ENCODE measurements at regions not wholly inside any gene's neighbourhood (a gene's known extent, or its start where the extent isn't known, plus 50 kb on each side); places are given as distances from the start of the nearest gene placed in this dataset.
"Not testable (repeated sequence)": the region's sequence is repeated elsewhere in the genome, so short reads cannot be mapped to it uniquely, and the experiment has no call there.

DNA sequence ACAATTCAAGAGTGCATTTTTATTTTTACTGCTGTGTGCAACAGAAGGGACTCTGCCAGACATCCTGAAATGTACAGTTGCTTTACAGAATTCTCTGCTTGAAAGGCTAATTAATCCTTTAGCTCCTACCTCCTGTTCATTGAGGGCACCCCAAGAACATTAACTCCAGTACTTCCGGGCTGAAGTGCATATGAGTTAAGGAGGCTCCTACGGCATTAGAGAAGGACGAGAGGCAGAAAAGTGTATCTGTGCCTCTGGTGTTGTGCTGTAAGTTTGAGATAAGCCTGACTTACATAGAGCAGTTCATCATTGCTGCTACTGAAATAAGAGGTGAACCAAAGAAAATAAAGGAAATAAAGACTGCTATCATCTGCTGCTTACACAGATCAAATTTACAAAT lies 609.3 kb upstream of the ADGRB3 start:
- Histone ChIP-seq H3K4me1 (no peaks in the 10 kb centered on the region), H3K9me3 (no peaks in the 10 kb centered on the region), H3K36me3 (no peaks in the 10 kb centered on the region), H3K4me3 (no peak overlapping the region), H3K27ac (no peak overlapping the region), H3K27me3 (no peaks in the 10 kb centered on the region)
- no peak for FAIRE-seq
- intact Hi-C loops (cut with DNase I): no loop called here
- ATAC-seq: no peak
- 57 to 68% methylated on average over 3 of the region's 3 CpGs for WGBS, 2 donors
- TF ChIP-seq, protein P1, sequence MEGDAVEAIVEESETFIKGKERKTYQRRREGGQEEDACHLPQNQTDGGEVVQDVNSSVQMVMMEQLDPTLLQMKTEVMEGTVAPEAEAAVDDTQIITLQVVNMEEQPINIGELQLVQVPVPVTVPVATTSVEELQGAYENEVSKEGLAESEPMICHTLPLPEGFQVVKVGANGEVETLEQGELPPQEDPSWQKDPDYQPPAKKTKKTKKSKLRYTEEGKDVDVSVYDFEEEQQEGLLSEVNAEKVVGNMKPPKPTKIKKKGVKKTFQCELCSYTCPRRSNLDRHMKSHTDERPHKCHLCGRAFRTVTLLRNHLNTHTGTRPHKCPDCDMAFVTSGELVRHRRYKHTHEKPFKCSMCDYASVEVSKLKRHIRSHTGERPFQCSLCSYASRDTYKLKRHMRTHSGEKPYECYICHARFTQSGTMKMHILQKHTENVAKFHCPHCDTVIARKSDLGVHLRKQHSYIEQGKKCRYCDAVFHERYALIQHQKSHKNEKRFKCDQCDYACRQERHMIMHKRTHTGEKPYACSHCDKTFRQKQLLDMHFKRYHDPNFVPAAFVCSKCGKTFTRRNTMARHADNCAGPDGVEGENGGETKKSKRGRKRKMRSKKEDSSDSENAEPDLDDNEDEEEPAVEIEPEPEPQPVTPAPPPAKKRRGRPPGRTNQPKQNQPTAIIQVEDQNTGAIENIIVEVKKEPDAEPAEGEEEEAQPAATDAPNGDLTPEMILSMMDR (IDR thresholded peaks at IDR 0.05): no peak
- DNase-seq: no peak

DNA sequence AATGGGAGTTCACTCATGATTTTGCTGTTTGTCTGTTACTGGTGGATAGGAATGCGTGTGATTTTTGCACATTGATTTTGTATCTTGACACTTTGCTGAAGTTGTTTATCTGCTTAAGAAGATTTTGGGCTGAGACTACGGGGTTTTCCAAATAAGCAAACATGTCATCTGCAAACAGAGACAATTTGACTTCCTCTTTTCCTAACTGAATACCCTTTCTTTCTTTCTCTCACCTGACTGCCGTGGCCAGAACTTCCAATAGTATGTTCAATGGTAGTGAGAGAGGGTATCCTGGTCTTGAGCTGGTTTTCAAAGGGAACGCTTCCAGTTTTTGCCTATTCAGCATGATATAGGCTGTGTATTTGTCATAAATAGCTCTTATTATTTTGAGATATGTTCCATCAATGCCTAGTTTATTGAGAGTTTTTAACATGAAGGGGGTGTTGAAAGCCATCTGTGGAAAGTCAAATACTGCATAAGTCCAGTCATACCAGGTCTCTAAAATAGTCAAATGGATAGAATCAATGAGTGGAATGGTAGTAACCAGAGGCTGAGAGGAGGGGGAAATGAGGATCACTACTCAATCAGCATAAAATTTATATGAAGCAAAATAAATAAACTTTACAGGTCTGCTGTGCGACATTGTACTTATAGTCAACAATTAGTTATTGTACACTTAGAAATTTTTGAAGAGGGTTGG lies 610.4 kb upstream of the ADGRB3 start:
- TF ChIP-seq, protein P1 (IDR thresholded peaks at IDR 0.05): no peak
- Histone ChIP-seq H3K36me3 (no peaks in the 10 kb centered on the region), H3K9me3 (no peaks in the 10 kb centered on the region), H3K27ac (no peak overlapping the region), H3K27me3 (no peaks in the 10 kb centered on the region), H3K4me1 (no peaks in the 10 kb centered on the region), H3K4me3 (no peak overlapping the region)
- no peak for FAIRE-seq
- DNase-seq: no peak
- intact Hi-C loops (cut with DNase I): no loop called here
- no peak for ATAC-seq
- WGBS, 2 donors: 49 to 65% methylated on average over 5 of the region's 5 CpGs

DNA sequence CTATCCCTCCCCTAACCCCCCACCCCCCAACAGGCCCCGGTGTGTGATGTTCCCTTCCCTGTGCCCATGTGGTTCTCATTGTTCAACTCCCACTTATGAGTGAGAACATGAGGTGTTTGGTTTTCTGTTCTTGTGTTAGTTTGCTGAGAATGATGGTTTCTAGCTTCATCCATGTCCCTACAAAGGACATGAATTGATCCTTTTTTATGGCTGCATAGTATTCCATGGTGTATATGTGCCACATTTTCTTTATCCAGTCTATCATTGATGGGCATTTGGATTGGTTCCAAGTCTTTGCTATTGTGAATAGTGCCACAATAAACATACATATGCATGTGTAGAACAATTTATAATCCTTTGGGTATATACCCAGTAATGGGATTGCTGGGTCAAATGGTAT lies 612.1 kb upstream of the ADGRB3 start:
- H3K4me1 ChIP-seq; FAIRE-seq; intact Hi-C loops (cut with DNase I); DNase-seq; H3K4me3 ChIP-seq; H3K9me3 ChIP-seq; H3K27ac ChIP-seq; H3K36me3 ChIP-seq; H3K27me3 ChIP-seq; ATAC-seq: not testable (repeated sequence)
- WGBS, 2 donors: 74 to 95% methylated on average over 1 of the region's 1 CpG

DNA sequence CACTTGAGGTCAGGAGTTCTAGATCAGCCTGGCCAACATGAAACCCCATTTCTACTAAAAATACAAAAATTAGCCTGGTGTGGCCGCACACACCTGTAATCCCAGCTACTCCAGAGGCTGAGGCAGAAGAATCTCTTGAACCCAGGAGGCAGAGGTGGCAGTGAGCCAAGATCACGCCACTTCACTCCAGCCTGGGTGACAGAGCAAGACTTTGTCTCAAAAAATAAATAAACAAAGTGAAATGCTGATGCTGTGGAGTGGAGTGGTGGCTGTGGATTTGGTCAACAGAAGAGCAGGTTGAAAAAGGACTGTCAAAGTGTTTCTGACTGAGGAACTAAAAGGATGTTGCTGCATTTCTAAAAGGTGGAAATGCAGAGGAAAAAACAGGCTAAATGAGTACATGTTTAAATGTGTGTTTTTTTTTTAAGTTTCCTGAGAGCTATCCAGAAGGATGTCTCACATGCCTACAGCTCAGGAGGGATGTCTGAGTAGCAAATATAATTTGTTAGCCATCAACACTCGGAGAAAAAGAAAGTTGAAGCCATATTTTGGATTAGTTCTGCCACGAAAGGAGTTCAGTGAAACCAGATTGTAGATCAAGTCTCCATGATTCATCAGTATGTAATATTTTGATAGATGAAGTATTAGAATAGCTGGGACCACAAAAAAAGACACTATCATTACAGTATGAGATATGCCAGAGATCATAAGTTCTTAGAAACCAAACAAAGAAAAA lies 621.1 kb upstream of the ADGRB3 start:
- FAIRE-seq (no peak), ATAC-seq (no peak), DNase-seq (no peak)
- no peaks in the 10 kb centered on the region for H3K9me3 ChIP-seq
- no peaks in the 10 kb centered on the region for H3K4me1 ChIP-seq
- TF ChIP-seq, protein P1 (IDR thresholded peaks at IDR 0.05): no peak
- H3K27ac ChIP-seq: no peak overlapping the region
- H3K36me3 ChIP-seq: no peaks in the 10 kb centered on the region
- WGBS, 2 donors: 40 to 46% methylated on average over 4 of the region's 4 CpGs
- intact Hi-C loops (cut with DNase I): no loop called here
- no peaks in the 10 kb centered on the region for H3K27me3 ChIP-seq
- H3K4me3 ChIP-seq: no peak overlapping the region

DNA sequence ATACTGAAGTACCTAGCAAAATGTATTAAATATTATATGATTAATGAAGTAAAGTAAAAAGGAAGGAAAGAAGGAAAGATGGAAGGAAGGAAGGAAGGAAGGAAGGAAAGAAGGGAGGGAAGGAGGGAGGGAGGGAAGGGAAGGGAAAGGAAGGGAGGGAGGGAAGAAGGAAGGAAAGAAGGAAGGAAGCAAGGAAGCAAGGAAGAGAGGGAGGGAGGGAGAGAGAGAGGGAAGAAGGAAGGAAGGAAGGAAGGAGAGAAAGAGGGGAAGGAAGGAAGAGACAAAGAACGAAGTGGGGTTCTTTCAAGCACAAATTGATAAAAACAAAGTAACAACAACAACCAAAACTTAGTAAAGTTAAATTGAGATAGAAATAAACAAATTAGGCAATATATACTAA lies 622.3 kb upstream of the ADGRB3 start:
- no peaks in the 10 kb centered on the region for H3K9me3 ChIP-seq
- TF ChIP-seq, protein P1 (IDR thresholded peaks at IDR 0.05): no peak
- ATAC-seq (no peak), DNase-seq (no peak), FAIRE-seq (no peak)
- H3K4me1 ChIP-seq: no peaks in the 10 kb centered on the region
- WGBS, 2 donors: 33 to 43% methylated on average over 1 of the region's 1 CpG
- no peaks in the 10 kb centered on the region for H3K27me3 ChIP-seq
- no peaks in the 10 kb centered on the region for H3K36me3 ChIP-seq
- no peak overlapping the region for H3K4me3 ChIP-seq
- H3K27ac ChIP-seq: no peak overlapping the region
- intact Hi-C loops (cut with DNase I): no loop called here

All from pancreas (tissue), 10 donors.